ENCODE measurements at regions not wholly inside any gene's neighbourhood (a gene's known extent, or its start where the extent isn't known, plus 50 kb on each side); places are given as distances from the start of the nearest gene placed in this dataset.

GRCh38 chr4:77220828-77221613 is 64.0 kb downstream of the CCNG2 start:
- TF ChIP-seq EP300 (IDR thresholded peaks at IDR 0.05; ENCODE audit: borderline replicate concordance) (no peak), NFIC (IDR thresholded peaks at IDR 0.05) (no peak), TAF1 (IDR thresholded peaks at IDR 0.05; ENCODE audit: low read depth) (no peak), TEAD4 (IDR thresholded peaks at IDR 0.05) (no peak), CREB1 (IDR thresholded peaks at IDR 0.05; ENCODE audit: low read depth) (no peak), FOXM1 (IDR thresholded peaks at IDR 0.05; ENCODE audit: borderline replicate concordance, low read depth) (no peak), TCF12 (IDR thresholded peaks at IDR 0.05; ENCODE audit: low read depth) (no peak), CEBPB (IDR thresholded peaks at IDR 0.05) (no peak), USF1 (IDR thresholded peaks at IDR 0.05) (no peak), EGR1 (IDR thresholded peaks at IDR 0.05) (no peak), YY1 (IDR thresholded peaks at IDR 0.05; ENCODE audit: low read depth) (no peak), RAD21 (IDR thresholded peaks at IDR 0.05; ENCODE audit: low read depth) (no peak), ZBTB7A (IDR thresholded peaks at IDR 0.05; ENCODE audit: low read depth) (no peak)
- TF ChIP-seq, protein P1, sequence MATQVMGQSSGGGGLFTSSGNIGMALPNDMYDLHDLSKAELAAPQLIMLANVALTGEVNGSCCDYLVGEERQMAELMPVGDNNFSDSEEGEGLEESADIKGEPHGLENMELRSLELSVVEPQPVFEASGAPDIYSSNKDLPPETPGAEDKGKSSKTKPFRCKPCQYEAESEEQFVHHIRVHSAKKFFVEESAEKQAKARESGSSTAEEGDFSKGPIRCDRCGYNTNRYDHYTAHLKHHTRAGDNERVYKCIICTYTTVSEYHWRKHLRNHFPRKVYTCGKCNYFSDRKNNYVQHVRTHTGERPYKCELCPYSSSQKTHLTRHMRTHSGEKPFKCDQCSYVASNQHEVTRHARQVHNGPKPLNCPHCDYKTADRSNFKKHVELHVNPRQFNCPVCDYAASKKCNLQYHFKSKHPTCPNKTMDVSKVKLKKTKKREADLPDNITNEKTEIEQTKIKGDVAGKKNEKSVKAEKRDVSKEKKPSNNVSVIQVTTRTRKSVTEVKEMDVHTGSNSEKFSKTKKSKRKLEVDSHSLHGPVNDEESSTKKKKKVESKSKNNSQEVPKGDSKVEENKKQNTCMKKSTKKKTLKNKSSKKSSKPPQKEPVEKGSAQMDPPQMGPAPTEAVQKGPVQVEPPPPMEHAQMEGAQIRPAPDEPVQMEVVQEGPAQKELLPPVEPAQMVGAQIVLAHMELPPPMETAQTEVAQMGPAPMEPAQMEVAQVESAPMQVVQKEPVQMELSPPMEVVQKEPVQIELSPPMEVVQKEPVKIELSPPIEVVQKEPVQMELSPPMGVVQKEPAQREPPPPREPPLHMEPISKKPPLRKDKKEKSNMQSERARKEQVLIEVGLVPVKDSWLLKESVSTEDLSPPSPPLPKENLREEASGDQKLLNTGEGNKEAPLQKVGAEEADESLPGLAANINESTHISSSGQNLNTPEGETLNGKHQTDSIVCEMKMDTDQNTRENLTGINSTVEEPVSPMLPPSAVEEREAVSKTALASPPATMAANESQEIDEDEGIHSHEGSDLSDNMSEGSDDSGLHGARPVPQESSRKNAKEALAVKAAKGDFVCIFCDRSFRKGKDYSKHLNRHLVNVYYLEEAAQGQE (IDR thresholded peaks at IDR 0.05; ENCODE audit: low read depth): no peak
- TF ChIP-seq, protein P2, sequence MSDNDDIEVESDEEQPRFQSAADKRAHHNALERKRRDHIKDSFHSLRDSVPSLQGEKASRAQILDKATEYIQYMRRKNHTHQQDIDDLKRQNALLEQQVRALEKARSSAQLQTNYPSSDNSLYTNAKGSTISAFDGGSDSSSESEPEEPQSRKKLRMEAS (IDR thresholded peaks at IDR 0.05): no peak

- no peak for TF ChIP-seq EP300 (IDR thresholded peaks at IDR 0.05; ENCODE audit: borderline replicate concordance)
These were observed 68.0 kb downstream of the CCNG2 start for GRCh38 chr4:77225022-77225421.

- TF ChIP-seq, protein P2 (IDR thresholded peaks at IDR 0.05): no peak
- TF ChIP-seq TEAD4 (IDR thresholded peaks at IDR 0.05) (no peak), EP300 (IDR thresholded peaks at IDR 0.05; ENCODE audit: borderline replicate concordance) (no peak), CREB1 (IDR thresholded peaks at IDR 0.05; ENCODE audit: low read depth) (no peak), ZBTB7A (IDR thresholded peaks at IDR 0.05; ENCODE audit: low read depth) (no peak), USF1 (IDR thresholded peaks at IDR 0.05) (no peak), EGR1 (IDR thresholded peaks at IDR 0.05) (no peak), NFIC (IDR thresholded peaks at IDR 0.05) (no peak), CEBPB (IDR thresholded peaks at IDR 0.05) (no peak), YY1 (IDR thresholded peaks at IDR 0.05; ENCODE audit: low read depth) (no peak), TCF12 (IDR thresholded peaks at IDR 0.05; ENCODE audit: low read depth) (no peak), RAD21 (IDR thresholded peaks at IDR 0.05; ENCODE audit: low read depth) (no peak), TAF1 (IDR thresholded peaks at IDR 0.05; ENCODE audit: low read depth) (no peak)
- TF ChIP-seq, protein P1 (IDR thresholded peaks at IDR 0.05; ENCODE audit: low read depth): no peak
These were observed 70.1 kb downstream of the CCNG2 start for GRCh38 chr4:77226939-77227705.

DNA sequence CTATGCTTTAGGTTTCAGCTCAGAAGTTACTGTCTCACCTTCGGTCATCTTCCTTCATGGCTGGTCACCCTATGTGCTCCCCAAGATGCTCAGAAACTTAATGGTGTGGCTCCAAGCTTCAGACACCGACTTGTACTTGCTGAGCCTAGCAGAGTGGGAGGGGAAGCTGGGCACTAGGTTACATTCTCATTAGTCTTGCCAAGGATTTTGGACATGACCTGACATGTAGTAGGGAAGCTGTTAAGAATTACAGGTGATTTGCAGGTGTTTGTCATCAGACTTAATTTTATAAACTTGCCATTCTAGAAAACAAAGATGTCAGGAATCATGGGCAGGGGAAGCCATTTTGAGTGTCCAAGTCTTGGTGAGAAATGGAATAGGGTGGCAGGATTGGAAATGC is 72.4 kb downstream of the CCNG2 start:
- TF ChIP-seq EP300 (IDR thresholded peaks at IDR 0.05; ENCODE audit: borderline replicate concordance) (no peak), YY1 (IDR thresholded peaks at IDR 0.05; ENCODE audit: low read depth) (no peak), TCF12 (IDR thresholded peaks at IDR 0.05; ENCODE audit: low read depth) (no peak), NFIC (IDR thresholded peaks at IDR 0.05) (no peak), ZBTB7A (IDR thresholded peaks at IDR 0.05; ENCODE audit: low read depth) (no peak), FOXM1 (IDR thresholded peaks at IDR 0.05; ENCODE audit: borderline replicate concordance, low read depth) (no peak), TEAD4 (IDR thresholded peaks at IDR 0.05) (no peak), CREB1 (IDR thresholded peaks at IDR 0.05; ENCODE audit: low read depth) (no peak), USF1 (IDR thresholded peaks at IDR 0.05) (no peak), EGR1 (IDR thresholded peaks at IDR 0.05) (no peak), TAF1 (IDR thresholded peaks at IDR 0.05; ENCODE audit: low read depth) (no peak), CEBPB (IDR thresholded peaks at IDR 0.05) (no peak), RAD21 (IDR thresholded peaks at IDR 0.05; ENCODE audit: low read depth) (no peak)
- TF ChIP-seq, protein P1 (IDR thresholded peaks at IDR 0.05; ENCODE audit: low read depth): no peak
- TF ChIP-seq, protein P2 (IDR thresholded peaks at IDR 0.05): no peak
